ENCODE measurements at regions not wholly inside any gene's neighbourhood (a gene's known extent, or its start where the extent isn't known, plus 50 kb on each side); places are given as distances from the start of the nearest gene placed in this dataset.

DNA sequence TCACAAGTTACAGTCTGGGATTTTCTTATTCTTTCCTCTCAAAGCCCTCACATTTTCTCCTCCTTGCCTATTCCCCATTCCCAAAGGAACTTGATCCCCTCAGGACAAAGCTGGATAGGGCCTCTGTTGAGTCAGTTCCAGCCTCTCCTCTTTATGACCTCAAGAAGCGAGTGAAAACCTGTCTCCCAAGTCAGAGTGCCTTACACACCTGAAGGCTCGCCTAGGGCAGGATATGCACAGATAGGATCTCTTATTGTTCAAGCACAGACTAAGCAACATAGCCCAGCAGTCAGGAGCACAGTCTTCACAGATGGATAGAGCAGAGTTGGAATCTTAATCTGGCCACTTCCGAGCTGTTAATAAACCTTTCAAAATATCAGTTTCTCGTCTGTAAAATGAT is 60.8 kb upstream of the PRRC2C start:
- no peak for TF ChIP-seq POLR2AphosphoS5 (IDR thresholded peaks at IDR 0.05; ENCODE audit: low read depth, low read length)
- TF ChIP-seq POLR2A (IDR thresholded peaks at IDR 0.05; ENCODE audit: low read depth, low read length), result no peak
- no peak for TF ChIP-seq TAF1 (IDR thresholded peaks at IDR 0.05; ENCODE audit: low read depth, low read length)

Measured in GM12891 (cell line).